Glomerular visceral epithelial cell (primary cell): ENCODE measurements at regions not wholly inside any gene's neighbourhood (a gene's known extent, or its start where the extent isn't known, plus 50 kb on each side); places are given as distances from the start of the nearest gene placed in this dataset.
"Not testable (repeated sequence)": the region's sequence is repeated elsewhere in the genome, so short reads cannot be mapped to it uniquely, and the experiment has no call there.

ENCODE experiments used
- DNase-seq: peaks from one replicate; pipeline ENCODE4 v3.0.0-alpha.2; 2016; ENCODE audit errors: extremely low spot score

GRCh38 chr2:144674071-144674470 is 154.2 kb upstream of the ZEB2 start:
- no peak for DNase-seq

GRCh38 chr2:144673456-144673855 is 153.5 kb upstream of the ZEB2 start:
- DNase-seq, result no peak

GRCh38 chr2:144671695-144672455 is 152.0 kb upstream of the ZEB2 start:
- DNase-seq, result no peak

GRCh38 chr2:144670738-144671137 is 150.8 kb upstream of the ZEB2 start:
- no peak for DNase-seq

GRCh38 chr2:144670080-144670479 is 150.2 kb upstream of the ZEB2 start:
- DNase-seq, result no peak

- no peak for DNase-seq
These were observed 149.5 kb upstream of the ZEB2 start for GRCh38 chr2:144669196-144669987.

GRCh38 chr2:144668493-144669110 is 148.7 kb upstream of the ZEB2 start:
- DNase-seq, result no peak

- DNase-seq, result no peak
These were observed 146.1 kb upstream of the ZEB2 start for GRCh38 chr2:144666032-144666431.

- no peak for DNase-seq
These were observed 143.3 kb upstream of the ZEB2 start for GRCh38 chr2:144663207-144663606.

GRCh38 chr2:144660518-144661316 is 140.8 kb upstream of the ZEB2 start:
- DNase-seq, result peak; percentile 20

- DNase-seq, result peak; percentile 98
These were observed 139.9 kb upstream of the ZEB2 start for GRCh38 chr2:144659731-144660275.

- no peak for DNase-seq
These were observed 134.6 kb upstream of the ZEB2 start for GRCh38 chr2:144654523-144654922.

GRCh38 chr2:144650907-144651306 is 131.0 kb upstream of the ZEB2 start:
- DNase-seq, result no peak

GRCh38 chr2:144648837-144649465 is 129.0 kb upstream of the ZEB2 start:
- DNase-seq, result no peak

- DNase-seq, result no peak
These were observed 125.3 kb upstream of the ZEB2 start for GRCh38 chr2:144645083-144645778.

GRCh38 chr2:144644549-144644948 is 124.6 kb upstream of the ZEB2 start:
- DNase-seq, result no peak

- DNase-seq, result peak; percentile 77
These were observed 123.8 kb upstream of the ZEB2 start for GRCh38 chr2:144643537-144644336.

GRCh38 chr2:144642856-144643255 is 122.9 kb upstream of the ZEB2 start:
- no peak for DNase-seq

GRCh38 chr2:144642131-144642530 is 122.2 kb upstream of the ZEB2 start:
- DNase-seq, result peak; percentile 51

- DNase-seq, result not testable (repeated sequence)
These were observed 118.3 kb upstream of the ZEB2 start for GRCh38 chr2:144638250-144638649.
